HCT116 (cell line): ENCODE measurements at regions not wholly inside any gene's neighbourhood (a gene's known extent, or its start where the extent isn't known, plus 50 kb on each side); places are given as distances from the start of the nearest gene placed in this dataset.

ENCODE experiments used
- ATAC-seq: fragments of 200-7000 bp; cut with Tn5 transposase; 2 replicates; pipeline ENCODE4 v1.9.1; 2020; ENCODE audit warnings: mild to moderate bottlenecking, moderate library complexity
- BruUV-seq: library from RNA; stranded (reverse); fragments of 400-500 nt; replicated peaks from 2 replicates; lab custom pipeline; 2021; lab: Mats Ljungman, UMichigan
- CTCF ChIA-PET: fragments of 300-600 bp; sonication (Branson Sonifier 250); formaldehyde crosslinking; loops from one replicate; lab custom pipeline; 2021; ENCODE audit warnings: antibody characterized with exemption; lab: Charles Lee
- POLR2A ChIA-PET: fragments of 300-600, 350-600 bp; sonication (Branson Sonifier 250); formaldehyde crosslinking; loops from one replicate; lab custom pipeline; 2021; ENCODE audit warnings: antibody characterized with exemption; lab: Charles Lee
- RAD21 ChIA-PET, 2 experiments: fragments of 300-600 bp; sonication (Branson Sonifier 250); formaldehyde crosslinking; loops; one replicate each; lab custom pipeline; 2023; ENCODE audit warnings: low total read pairs in 2 of 2; ENCODE audit not compliant: uncharacterized antibody in 2 of 2, unreplicated experiment in 2 of 2, low non-redundant PET in 1 of 2; lab: Charles Lee
- DNase-seq: peaks from one replicate; pipeline ENCODE4 v3.0.0-alpha.2; 2010; ENCODE audit warnings: low read depth, low spot score
- H2AFZ ChIP-seq: fragments of 200-600 bp; shearing (Covaris generic), sonication (generic); 2 replicates; pipeline ENCODE4 v1.6.1; 2017; ENCODE audit warnings: low read depth, mixed run types, mixed read lengths, antibody characterized with exemption, low read length; ENCODE audit not compliant: poor library complexity, severe bottlenecking
- H3K27ac ChIP-seq: 2 replicates; pipeline ENCODE4 v1.5.1; 2012; ENCODE audit warnings: low read depth, low read length
- H3K27me3 ChIP-seq: fragments of 200-600 bp; sonication (generic); 2 replicates; pipeline ENCODE4 v1.6.1; 2016; ENCODE audit warnings: mixed run types, low read length, mixed read lengths; ENCODE audit not compliant: insufficient read depth
- H3K36me3 ChIP-seq, 2 experiments: fragments of 200-500 bp in 1 of 2; fragments of 200-600 bp in 1 of 2; sonication (Bioruptor generic) in 1 of 2; sonication (generic) in 1 of 2; 2 replicates each; pipeline versions ENCODE4 v1.5.1 to v1.6.1; 2014 to 2016; ENCODE audit warnings: low read length in 2 of 2, inconsistent platforms in 1 of 2, mixed read lengths in 1 of 2, mixed run types in 1 of 2; ENCODE audit not compliant: insufficient read depth in 2 of 2, control insufficient read depth in 1 of 2
- H3K4me1 ChIP-seq, 2 experiments: fragments of 200-600 bp in 1 of 2; sonication (generic) in 1 of 2; 2 replicates each; pipeline versions ENCODE4 v1.5.1 to v1.6.1; 2012 to 2017; ENCODE audit warnings: low read length in 2 of 2, inconsistent platforms in 1 of 2, mild to moderate bottlenecking in 1 of 2, mixed read lengths in 1 of 2, mixed run types in 1 of 2, moderate library complexity in 1 of 2; ENCODE audit not compliant: insufficient read depth in 2 of 2, control insufficient read depth in 1 of 2
- H3K4me2 ChIP-seq: fragments of 200-600 bp; sonication (generic); 2 replicates; pipeline ENCODE4 v1.6.1; 2017; ENCODE audit warnings: mixed run types, low read length, mixed read lengths
- H3K4me3 ChIP-seq, 2 experiments: fragments of 200-600 bp in 1 of 2; sonication (generic) in 1 of 2; replicated peaks in 1 of 2; 2 replicates each; pipeline ENCODE4 v1.5.1; 2011 to 2016; ENCODE audit warnings: low read length in 2 of 2, control low read depth in 1 of 2, low read depth in 1 of 2, mild to moderate bottlenecking in 1 of 2, mixed read lengths in 1 of 2, mixed run types in 1 of 2
- H3K79me2 ChIP-seq: fragments of 200-600 bp; sonication (generic); 2 replicates; pipeline ENCODE4 v1.6.1; 2017; ENCODE audit warnings: mild to moderate bottlenecking, mixed run types, low read length, moderate library complexity, mixed read lengths; ENCODE audit not compliant: insufficient read depth
- H3K9ac ChIP-seq: fragments of 200-600 bp; sonication (generic); 2 replicates; pipeline ENCODE4 v1.6.1; 2016; ENCODE audit warnings: low read length, mixed read lengths
- H3K9me2 ChIP-seq: fragments of 200-600 bp; sonication (generic), shearing (Covaris generic); 2 replicates; pipeline ENCODE4 v1.6.1; 2017; ENCODE audit warnings: mixed run types, mild to moderate bottlenecking, moderate library complexity; ENCODE audit not compliant: insufficient read depth
- H3K9me3 ChIP-seq, 2 experiments: fragments of 200-500 bp in 1 of 2; fragments of 200-600 bp in 1 of 2; sonication (Bioruptor generic) in 1 of 2; sonication (generic) in 1 of 2; 2 replicates each; pipeline ENCODE4 v1.6.1; 2014 to 2017; ENCODE audit warnings: low read length in 2 of 2, mixed read lengths in 2 of 2, inconsistent platforms in 1 of 2, low read depth in 1 of 2, mild to moderate bottlenecking in 1 of 2, mixed run types in 1 of 2, moderate library complexity in 1 of 2; ENCODE audit not compliant: control insufficient read depth in 1 of 2, insufficient read depth in 1 of 2
- H4K20me1 ChIP-seq: fragments of 200-600 bp; sonication (generic), shearing (Covaris generic); 2 replicates; pipeline ENCODE4 v1.6.1; 2017; ENCODE audit warnings: mixed run types, mild to moderate bottlenecking, moderate library complexity; ENCODE audit not compliant: insufficient read depth
- CBX3 ChIP-seq: IDR thresholded peaks from 2 replicates; pipeline ENCODE4 v1.6.1; 2012; ENCODE audit warnings: low read depth
- CEBPB ChIP-seq: IDR thresholded peaks from 2 replicates; pipeline ENCODE4 v1.6.1; 2012; ENCODE audit warnings: low read depth
- EGR1 ChIP-seq: IDR thresholded peaks from 2 replicates; pipeline ENCODE4 v1.6.1; 2012; ENCODE audit warnings: low read depth
- EZH2 ChIP-seq: fragments of 200-600 bp; sonication (generic); IDR thresholded peaks from 2 replicates; pipeline ENCODE4 v1.6.1; 2017; ENCODE audit warnings: antibody characterized with exemption, mixed run types
- POLR2A ChIP-seq: IDR thresholded peaks from 2 replicates; pipeline ENCODE4 v1.7.0; 2011; ENCODE audit warnings: borderline replicate concordance; ENCODE audit not compliant: insufficient read depth, insufficient read length; ENCODE audit errors: extremely low read depth
- SIN3A ChIP-seq: IDR thresholded peaks from 2 replicates; pipeline ENCODE4 v1.6.1; 2012; ENCODE audit warnings: low read depth
- SP1 ChIP-seq: IDR thresholded peaks from 2 replicates; pipeline ENCODE4 v1.6.1; 2012; ENCODE audit warnings: low read depth
- YY1 ChIP-seq: IDR thresholded peaks from 2 replicates; pipeline ENCODE4 v1.6.1; 2011; ENCODE audit warnings: low read length, low read depth, moderate library complexity, mild to moderate bottlenecking; ENCODE audit not compliant: insufficient replicate concordance; ENCODE audit errors: extremely low read depth
- ZFX ChIP-seq: fragments of 450-650 bp; IDR thresholded peaks from 2 replicates; pipeline ENCODE4 v1.6.1; 2017
- intact Hi-C: fragments of 100-400 bp; cut with micrococcal nuclease; formaldehyde crosslinking; loops from 2 replicates; pipeline ENCODE4 v1.10.0; 2022
- TF ChIP-seq, protein P1 (sequence below): IDR thresholded peaks from 2 replicates; pipeline ENCODE4 v1.6.1; 2012; ENCODE audit warnings: low read depth
- TF ChIP-seq, protein P2 (sequence below): IDR thresholded peaks from 2 replicates; pipeline ENCODE4 v1.6.1; 2012
- TF ChIP-seq, protein P3 (sequence below), 3 experiments: fragments of 200-600 bp in 1 of 3; sonication (generic) in 1 of 3; IDR thresholded peaks in 2 of 3; conservative IDR thresholded peaks in 1 of 3; 2 replicates each; pipeline ENCODE4 v1.5.1; 2012 to 2017; ENCODE audit warnings: low read depth in 2 of 3, low read length in 2 of 3, antibody characterized with exemption in 1 of 3, borderline replicate concordance in 1 of 3, control low read depth in 1 of 3, mild to moderate bottlenecking in 1 of 3, mixed read lengths in 1 of 3, mixed run types in 1 of 3, moderate library complexity in 1 of 3; ENCODE audit not compliant: insufficient read depth in 1 of 3
- TF ChIP-seq, protein P4 (sequence below): IDR thresholded peaks from 2 replicates; pipeline ENCODE4 v1.6.1; 2011; ENCODE audit warnings: mild to moderate bottlenecking, low read length, moderate library complexity; ENCODE audit not compliant: insufficient replicate concordance; ENCODE audit errors: extremely low read depth

DNA sequence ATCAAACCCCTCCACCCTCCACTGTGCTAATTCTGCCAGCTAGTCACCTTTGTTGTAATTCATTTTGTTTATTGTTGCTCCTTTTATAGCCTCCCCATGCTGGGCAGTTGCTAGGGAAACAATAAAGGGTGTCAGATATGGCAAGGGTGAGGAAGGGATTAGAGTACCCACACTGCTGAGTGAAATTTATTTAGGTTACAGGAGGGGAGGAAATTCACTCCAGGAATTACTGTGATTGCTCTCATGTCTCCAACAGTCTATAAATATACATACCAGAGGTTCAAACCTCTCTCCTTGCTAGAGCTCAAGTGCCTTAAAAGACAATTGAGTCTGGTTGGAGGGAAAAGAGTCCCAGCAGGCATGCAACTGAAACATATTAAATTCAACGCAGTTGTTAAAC is 90.6 kb upstream of the ADGRF1 start:
- Histone ChIP-seq H3K4me2 (no peak overlapping the region), H3K79me2 (no peaks in the 10 kb centered on the region), H4K20me1 (no peaks in the 10 kb centered on the region), H3K27me3 (no peaks in the 10 kb centered on the region), H2AFZ (no peak overlapping the region), H3K9me2 (no peaks in the 10 kb centered on the region), H3K4me1 (peaks cover 44 to 49% of the 10 kb centered on the region in 2 experiments), H3K9me3 (no peaks in the 10 kb centered on the region), H3K36me3 (no peaks in the 10 kb centered on the region), H3K9ac (no peak overlapping the region), H3K4me3 (no peak overlapping the region), H3K27ac (no peak overlapping the region)
- ATAC-seq (no peak), DNase-seq (no peak)
- ChIA-PET RAD21 (no interaction called here), POLR2A (no interaction called here), CTCF (no interaction called here)
- BruUV-seq: no TSS peak
- TF ChIP-seq YY1: no peak
- no peak for TF ChIP-seq POLR2A
- TF ChIP-seq EGR1: no peak
- no peak for TF ChIP-seq CBX3
- TF ChIP-seq, protein P1, sequence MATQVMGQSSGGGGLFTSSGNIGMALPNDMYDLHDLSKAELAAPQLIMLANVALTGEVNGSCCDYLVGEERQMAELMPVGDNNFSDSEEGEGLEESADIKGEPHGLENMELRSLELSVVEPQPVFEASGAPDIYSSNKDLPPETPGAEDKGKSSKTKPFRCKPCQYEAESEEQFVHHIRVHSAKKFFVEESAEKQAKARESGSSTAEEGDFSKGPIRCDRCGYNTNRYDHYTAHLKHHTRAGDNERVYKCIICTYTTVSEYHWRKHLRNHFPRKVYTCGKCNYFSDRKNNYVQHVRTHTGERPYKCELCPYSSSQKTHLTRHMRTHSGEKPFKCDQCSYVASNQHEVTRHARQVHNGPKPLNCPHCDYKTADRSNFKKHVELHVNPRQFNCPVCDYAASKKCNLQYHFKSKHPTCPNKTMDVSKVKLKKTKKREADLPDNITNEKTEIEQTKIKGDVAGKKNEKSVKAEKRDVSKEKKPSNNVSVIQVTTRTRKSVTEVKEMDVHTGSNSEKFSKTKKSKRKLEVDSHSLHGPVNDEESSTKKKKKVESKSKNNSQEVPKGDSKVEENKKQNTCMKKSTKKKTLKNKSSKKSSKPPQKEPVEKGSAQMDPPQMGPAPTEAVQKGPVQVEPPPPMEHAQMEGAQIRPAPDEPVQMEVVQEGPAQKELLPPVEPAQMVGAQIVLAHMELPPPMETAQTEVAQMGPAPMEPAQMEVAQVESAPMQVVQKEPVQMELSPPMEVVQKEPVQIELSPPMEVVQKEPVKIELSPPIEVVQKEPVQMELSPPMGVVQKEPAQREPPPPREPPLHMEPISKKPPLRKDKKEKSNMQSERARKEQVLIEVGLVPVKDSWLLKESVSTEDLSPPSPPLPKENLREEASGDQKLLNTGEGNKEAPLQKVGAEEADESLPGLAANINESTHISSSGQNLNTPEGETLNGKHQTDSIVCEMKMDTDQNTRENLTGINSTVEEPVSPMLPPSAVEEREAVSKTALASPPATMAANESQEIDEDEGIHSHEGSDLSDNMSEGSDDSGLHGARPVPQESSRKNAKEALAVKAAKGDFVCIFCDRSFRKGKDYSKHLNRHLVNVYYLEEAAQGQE: no peak
- no peak for TF ChIP-seq ZFX
- TF ChIP-seq CEBPB: no peak
- TF ChIP-seq EZH2: no peak
- TF ChIP-seq, protein P2, sequence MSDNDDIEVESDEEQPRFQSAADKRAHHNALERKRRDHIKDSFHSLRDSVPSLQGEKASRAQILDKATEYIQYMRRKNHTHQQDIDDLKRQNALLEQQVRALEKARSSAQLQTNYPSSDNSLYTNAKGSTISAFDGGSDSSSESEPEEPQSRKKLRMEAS: no peak
- TF ChIP-seq, protein P3, sequence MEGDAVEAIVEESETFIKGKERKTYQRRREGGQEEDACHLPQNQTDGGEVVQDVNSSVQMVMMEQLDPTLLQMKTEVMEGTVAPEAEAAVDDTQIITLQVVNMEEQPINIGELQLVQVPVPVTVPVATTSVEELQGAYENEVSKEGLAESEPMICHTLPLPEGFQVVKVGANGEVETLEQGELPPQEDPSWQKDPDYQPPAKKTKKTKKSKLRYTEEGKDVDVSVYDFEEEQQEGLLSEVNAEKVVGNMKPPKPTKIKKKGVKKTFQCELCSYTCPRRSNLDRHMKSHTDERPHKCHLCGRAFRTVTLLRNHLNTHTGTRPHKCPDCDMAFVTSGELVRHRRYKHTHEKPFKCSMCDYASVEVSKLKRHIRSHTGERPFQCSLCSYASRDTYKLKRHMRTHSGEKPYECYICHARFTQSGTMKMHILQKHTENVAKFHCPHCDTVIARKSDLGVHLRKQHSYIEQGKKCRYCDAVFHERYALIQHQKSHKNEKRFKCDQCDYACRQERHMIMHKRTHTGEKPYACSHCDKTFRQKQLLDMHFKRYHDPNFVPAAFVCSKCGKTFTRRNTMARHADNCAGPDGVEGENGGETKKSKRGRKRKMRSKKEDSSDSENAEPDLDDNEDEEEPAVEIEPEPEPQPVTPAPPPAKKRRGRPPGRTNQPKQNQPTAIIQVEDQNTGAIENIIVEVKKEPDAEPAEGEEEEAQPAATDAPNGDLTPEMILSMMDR (IDR thresholded peaks at IDR 0.05 in 2 of 3, conservative IDR thresholded peaks at IDR 0.05 in 1 of 3; ENCODE audit: borderline replicate concordance in 1 of 3, insufficient read depth in 1 of 3, low read depth in 2 of 3, low read length in 2 of 3): no peak
- TF ChIP-seq, protein P4, sequence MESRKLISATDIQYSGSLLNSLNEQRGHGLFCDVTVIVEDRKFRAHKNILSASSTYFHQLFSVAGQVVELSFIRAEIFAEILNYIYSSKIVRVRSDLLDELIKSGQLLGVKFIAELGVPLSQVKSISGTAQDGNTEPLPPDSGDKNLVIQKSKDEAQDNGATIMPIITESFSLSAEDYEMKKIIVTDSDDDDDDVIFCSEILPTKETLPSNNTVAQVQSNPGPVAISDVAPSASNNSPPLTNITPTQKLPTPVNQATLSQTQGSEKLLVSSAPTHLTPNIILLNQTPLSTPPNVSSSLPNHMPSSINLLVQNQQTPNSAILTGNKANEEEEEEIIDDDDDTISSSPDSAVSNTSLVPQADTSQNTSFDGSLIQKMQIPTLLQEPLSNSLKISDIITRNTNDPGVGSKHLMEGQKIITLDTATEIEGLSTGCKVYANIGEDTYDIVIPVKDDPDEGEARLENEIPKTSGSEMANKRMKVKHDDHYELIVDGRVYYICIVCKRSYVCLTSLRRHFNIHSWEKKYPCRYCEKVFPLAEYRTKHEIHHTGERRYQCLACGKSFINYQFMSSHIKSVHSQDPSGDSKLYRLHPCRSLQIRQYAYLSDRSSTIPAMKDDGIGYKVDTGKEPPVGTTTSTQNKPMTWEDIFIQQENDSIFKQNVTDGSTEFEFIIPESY: no peak
- TF ChIP-seq SIN3A: no peak
- TF ChIP-seq SP1: no peak
- intact Hi-C loops: no loop called here
